ENCODE measurements at regions not wholly inside any gene's neighbourhood (a gene's known extent, or its start where the extent isn't known, plus 50 kb on each side); places are given as distances from the start of the nearest gene placed in this dataset.

DNA sequence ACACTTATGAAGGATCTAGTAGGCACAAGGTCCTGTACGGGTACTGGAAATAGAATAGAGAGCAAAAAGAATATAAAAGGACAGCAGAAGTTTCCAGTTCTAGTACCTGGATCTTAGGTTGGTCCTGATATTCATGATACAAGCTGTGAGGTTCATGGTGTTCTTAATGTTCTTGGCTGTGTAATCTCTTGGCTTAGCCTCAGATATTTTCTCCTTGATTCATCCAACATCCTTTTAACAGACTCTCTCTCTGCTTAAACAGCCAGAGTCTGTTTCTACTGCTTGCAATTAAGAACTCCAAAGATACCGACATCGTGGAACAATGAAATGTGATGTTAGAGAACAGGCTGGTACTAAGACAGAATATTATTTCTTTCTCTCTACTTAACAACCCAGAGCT lies 49.9 kb downstream of the CNTN3 start:
- DNase-seq (ENCODE audit: low spot score): peak; percentile 38

- no peak for DNase-seq (ENCODE audit: low spot score)
These were observed 51.7 kb downstream of the CNTN3 start for GRCh38 chr3:74562558-74563269.

DNA sequence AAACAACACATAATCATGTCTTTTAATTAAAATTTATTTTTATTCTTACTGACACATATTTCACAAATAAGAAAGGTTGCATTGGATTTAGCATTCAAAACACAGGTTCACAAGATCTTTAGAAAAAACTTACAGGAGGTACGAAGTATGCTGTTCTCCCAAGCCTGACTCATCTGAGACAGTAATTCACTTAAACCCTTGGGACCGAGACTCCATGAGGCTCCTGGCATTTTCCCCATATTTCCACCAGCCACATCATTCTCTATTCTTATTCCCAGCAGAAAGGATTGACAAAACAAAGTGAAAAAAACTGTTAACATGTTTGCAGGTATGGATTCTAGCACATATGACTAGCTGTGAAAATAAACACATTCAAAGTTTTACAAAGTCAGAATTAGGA lies 52.6 kb downstream of the CNTN3 start:
- DNase-seq (ENCODE audit: low spot score): peak; percentile 73

- DNase-seq (ENCODE audit: low spot score): no peak
These were observed 55.2 kb downstream of the CNTN3 start for GRCh38 chr3:74559261-74559660.

- no peak for DNase-seq (ENCODE audit: low spot score)
These were observed 63.8 kb downstream of the CNTN3 start for GRCh38 chr3:74550686-74551085.

DNA sequence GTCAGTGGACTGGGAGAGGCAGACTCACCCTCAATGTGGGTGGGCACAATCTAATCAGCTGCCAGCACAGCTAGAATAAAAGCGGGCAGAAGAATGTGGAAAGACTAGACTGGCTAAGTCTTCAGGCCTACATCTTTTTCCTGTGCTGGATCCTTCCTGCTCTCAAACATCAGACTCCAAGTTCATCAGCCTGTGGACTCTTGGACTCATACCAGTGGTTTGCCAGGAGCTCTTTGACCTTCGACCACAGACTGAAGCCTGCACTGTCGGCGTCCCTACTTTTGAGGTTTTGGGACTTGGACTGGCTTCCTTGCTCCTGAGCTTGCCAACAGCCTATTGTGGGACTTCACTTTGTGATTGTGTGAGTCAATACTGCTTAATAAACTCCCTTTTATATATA lies 68.0 kb downstream of the CNTN3 start:
- DNase-seq (ENCODE audit: low spot score): no peak

GRCh38 chr3:74542441-74542840 lies 72.0 kb downstream of the CNTN3 start:
- DNase-seq (ENCODE audit: low spot score): no peak

GRCh38 chr3:74539876-74540275 lies 74.6 kb downstream of the CNTN3 start:
- no peak for DNase-seq (ENCODE audit: low spot score)

DNA sequence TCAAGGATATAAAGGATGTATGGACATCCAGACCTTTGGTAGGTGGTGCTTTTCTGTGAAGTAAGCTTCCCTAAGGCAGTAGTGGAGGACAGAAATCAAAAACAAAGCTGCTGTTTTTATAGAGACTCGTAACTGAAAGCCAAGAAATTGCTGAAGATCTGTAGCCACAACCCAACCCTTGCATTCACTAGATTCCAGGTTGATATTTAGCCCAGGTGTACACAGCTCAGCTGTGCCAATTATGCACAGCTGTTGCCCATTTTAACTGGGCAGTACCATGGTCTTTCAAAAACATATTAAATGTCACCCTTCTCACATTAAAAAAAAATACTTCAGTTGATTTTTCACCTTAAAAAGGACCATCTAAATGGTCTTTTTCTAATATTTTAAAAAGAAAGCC lies 75.8 kb downstream of the CNTN3 start:
- no peak for DNase-seq (ENCODE audit: low spot score)

DNA sequence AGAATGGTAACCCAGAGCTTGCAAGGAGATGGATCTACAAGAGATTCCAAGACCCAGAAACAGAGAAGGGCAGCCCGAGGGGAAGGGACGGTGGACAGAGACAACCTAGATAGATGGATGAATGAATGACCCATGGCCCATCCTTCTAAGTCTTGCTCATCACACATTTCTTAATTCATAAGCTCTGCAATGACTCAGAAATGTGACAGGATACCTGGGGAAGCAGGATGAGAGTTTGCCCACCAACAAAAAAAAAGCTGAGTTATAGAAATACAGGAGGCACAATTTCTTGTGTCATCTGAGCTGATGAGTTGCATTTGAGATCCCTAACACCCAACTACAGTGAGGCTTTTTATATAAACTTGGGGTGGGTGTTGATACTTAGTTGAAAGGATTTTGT lies 76.6 kb downstream of the CNTN3 start:
- DNase-seq (ENCODE audit: low spot score): no peak

DNA sequence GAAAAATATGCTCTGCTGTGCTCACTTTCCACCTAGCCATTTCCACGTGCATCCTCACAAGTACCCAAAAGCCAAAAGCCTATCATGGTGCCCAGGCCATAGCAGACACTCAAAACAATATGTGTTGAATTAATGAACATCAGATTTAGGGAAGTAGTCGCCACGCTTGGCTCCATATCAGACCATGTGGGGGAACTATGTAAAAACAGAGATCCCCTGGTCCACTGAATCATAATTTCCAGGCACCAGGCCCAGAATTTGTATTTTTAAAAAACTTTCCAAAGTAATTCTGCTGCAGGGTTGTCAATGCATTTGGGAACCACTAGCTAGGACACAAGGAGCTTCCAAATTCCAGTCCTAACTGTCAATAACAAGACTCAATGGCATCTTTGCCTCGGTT lies 77.3 kb downstream of the CNTN3 start:
- peak; percentile 80 for DNase-seq (ENCODE audit: low spot score)

DNA sequence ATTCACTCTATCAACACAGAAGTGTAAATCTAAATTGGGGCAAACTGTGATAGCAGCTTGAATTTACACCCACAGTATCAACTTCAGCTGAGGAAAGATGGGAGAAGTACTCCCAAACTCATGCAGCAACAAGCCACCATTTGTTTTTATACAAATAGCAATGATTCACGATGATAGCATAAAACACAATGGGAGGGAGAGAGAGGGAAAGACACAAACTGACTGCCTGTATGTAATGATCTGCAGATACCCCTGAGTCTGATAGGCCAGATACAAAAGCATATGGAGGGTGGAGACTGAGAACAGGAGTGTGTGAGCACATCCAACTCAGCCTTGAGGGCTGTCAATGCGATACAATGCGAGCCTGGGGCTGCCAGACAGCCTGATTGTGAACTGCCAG lies 79.2 kb downstream of the CNTN3 start:
- no peak for DNase-seq (ENCODE audit: low spot score)

- DNase-seq (ENCODE audit: low spot score): no peak
These were observed 79.8 kb downstream of the CNTN3 start for GRCh38 chr3:74534611-74535010.

DNA sequence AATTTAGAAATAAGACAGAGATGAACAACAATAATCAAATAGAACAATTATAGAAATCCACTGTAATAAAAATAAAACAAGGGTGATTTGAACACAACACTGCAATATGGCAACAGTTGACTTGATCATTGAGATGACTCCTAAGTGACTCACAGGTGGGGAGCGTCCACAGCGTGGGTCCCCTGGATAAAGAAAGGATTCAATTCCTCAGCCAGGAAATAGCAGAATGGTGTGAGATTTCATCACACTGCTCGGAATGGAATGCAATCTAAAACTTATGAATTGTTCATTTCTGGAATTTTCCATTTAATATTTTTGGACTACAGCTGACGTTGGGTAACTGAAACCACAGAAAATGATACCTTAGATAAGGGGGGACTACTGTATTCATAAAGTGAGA lies 82.0 kb downstream of the CNTN3 start:
- DNase-seq (ENCODE audit: low spot score): peak; percentile 84

- peak; percentile 20 for DNase-seq (ENCODE audit: low spot score)
These were observed 83.0 kb downstream of the CNTN3 start for GRCh38 chr3:74531491-74531890.

DNA sequence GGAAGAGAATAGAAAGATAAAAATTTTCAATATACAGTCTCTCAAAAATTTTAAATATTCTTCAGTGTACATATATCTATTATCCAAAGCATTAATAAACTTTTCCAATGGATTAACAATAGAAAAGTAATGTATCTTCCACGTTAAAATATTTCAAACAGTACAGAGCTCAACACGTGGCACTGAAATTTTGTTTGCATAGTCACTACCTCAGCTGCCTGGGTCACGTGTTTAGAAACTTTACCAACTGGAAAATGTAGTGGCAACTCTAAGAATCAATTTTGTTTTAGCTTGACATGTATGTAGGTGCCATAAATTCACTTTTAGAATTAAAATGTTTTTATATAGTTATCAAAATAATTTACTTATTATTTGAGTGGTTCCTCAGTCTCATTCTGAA lies 85.3 kb downstream of the CNTN3 start:
- DNase-seq (ENCODE audit: low spot score): no peak

DNA sequence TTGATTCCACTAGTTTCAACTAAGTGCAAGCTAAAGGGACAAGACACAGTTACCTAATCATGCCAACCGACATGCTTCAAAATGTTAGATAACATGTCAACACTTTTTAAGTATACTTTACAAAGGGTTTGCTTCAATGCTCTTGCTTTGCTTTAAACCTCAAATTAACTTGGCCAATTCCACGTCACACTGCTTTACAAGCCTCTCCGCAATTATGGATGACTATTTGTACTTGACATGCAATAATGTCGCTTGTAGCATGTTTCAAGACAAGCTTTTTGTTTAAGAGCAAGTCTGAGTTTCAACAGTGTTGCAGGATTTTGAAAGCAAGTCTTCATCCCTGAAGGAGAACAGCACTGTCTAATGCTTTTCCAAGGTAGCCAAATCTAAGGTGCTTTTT lies 86.9 kb downstream of the CNTN3 start:
- DNase-seq (ENCODE audit: low spot score): no peak

DNA sequence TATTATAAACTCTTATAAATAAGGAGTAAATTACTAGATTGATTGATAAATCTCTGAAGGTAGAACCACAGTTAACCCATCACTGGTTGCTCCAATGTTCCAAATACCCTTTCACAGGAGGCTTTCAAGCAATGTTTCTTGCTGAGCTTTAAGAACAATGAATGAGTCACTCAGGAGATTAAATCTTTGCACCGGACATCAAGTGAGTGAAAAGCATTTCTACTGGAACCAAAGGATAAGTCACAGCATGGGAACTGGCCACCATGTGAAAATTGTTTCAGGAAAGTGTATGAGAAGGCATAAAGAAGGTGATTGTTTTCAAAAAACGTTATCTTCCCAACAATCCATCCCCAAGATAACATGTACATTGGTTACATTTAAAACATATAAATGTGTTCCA lies 90.6 kb downstream of the CNTN3 start:
- DNase-seq (ENCODE audit: low spot score): peak; percentile 11

DNA sequence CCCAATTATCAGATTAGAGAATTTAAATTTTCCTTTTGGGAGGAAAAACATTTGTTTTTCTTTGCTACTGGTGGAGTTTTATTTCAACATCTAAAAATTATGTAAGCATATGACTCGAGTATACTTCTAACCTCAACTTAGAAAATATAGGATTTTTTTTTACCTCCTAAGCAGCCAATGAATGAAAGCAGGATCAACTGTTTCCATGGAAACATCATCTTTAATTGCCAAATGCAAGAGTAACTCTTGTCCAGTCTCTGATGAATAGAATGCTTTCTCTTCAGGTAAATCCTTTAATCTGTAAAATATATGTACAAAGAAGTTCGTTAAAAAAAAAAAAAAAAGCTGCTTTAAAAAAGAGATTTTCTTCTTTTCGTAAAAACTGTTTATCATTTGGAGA lies 93.6 kb downstream of the CNTN3 start:
- DNase-seq (ENCODE audit: low spot score): no peak

DNA sequence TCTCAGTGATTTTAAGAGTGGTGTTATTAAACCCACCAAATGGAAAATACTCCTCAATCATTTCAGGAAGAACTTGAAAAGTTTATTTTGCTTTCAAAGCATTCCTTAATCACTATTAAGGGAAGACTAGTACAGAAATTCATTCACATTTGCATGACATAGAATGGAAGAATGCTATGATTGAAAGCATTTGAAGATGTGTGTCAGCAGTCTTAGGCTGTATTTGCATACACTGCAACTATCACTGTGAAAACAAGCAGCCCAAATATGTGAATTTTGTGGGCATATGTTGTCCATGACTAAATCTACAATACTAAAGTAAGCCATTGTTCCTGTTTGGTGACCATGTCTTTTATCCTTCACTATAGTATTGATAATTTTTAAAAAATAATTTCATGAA lies 95.8 kb downstream of the CNTN3 start:
- no peak for DNase-seq (ENCODE audit: low spot score)

DNA sequence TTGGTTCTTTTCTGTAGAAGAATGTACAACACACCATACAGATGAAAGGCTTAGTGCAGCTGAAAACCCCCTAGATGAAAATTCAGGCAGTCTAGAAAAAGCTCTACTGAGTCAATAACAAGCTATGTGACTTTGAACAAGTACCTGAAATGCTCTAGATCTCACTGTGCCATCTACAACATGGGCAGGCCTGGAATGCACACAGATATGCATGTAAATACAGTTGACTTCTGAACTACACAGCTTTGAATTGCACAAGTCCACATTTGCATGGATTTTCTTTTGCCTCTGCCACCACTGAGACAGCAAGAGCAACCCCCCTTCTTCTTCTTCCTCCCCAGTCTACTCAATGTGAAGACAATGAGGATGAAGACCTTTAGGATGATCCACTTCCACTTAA lies 98.4 kb downstream of the CNTN3 start:
- DNase-seq (ENCODE audit: low spot score): no peak

- no peak for DNase-seq (ENCODE audit: low spot score)
These were observed 99.0 kb downstream of the CNTN3 start for GRCh38 chr3:74515451-74515850.

- DNase-seq (ENCODE audit: low spot score): no peak
These were observed 103.4 kb downstream of the CNTN3 start for GRCh38 chr3:74511078-74511477.

- no peak for DNase-seq (ENCODE audit: low spot score)
These were observed 104.1 kb downstream of the CNTN3 start for GRCh38 chr3:74510261-74510818.

All from AG08395 (cell line).